Activated naive CD8-positive, alpha-beta T cell treated with anti-CD3 and anti-CD28 coated beads, Interleukin-2, amount 10 ng/mL, durations not matched to agents 7 days and 5 days (primary cell): ENCODE measurements at regions not wholly inside any gene's neighbourhood (a gene's known extent, or its start where the extent isn't known, plus 50 kb on each side); places are given as distances from the start of the nearest gene placed in this dataset.

ENCODE experiments used
- ATAC-seq: fragments of 150-1000 bp; cut with Tn5 transposase; one replicate; pipeline ENCODE4 v1.10.0; 2021; ENCODE audit warnings: low read depth, moderate library complexity
- POLR2A ChIA-PET: fragments of 350-600 bp; sonication (Branson Sonifier 250); formaldehyde crosslinking; loops from one replicate; lab custom pipeline; 2021; ENCODE audit warnings: antibody characterized with exemption; lab: Charles Lee
- DNase-seq: peaks from one replicate; pipeline ENCODE4 v3.0.0; 2021
- H3K27ac Mint-ChIP-seq: one replicate; pipeline ENCODE4 v1.8.0; 2022; ENCODE audit warnings: mild to moderate bottlenecking, mixed read lengths
- H3K27me3 Mint-ChIP-seq: one replicate; pipeline ENCODE4 v1.8.0; 2022; ENCODE audit warnings: mild to moderate bottlenecking, moderate library complexity, mixed read lengths
- H3K36me3 Mint-ChIP-seq: one replicate; pipeline ENCODE4 v1.8.0; 2021; ENCODE audit warnings: mild to moderate bottlenecking, mixed read lengths
- H3K4me1 Mint-ChIP-seq: one replicate; pipeline ENCODE4 v1.8.0; 2021; ENCODE audit warnings: mixed read lengths
- H3K4me3 Mint-ChIP-seq: one replicate; pipeline ENCODE4 v1.8.0; 2022; ENCODE audit warnings: mild to moderate bottlenecking, moderate library complexity, mixed read lengths
- H3K9me3 Mint-ChIP-seq: one replicate; pipeline ENCODE4 v1.8.0; 2021; ENCODE audit warnings: mixed read lengths

GRCh38 chrX:107502316-107502715 lies 52.9 kb downstream of the FRMPD3 start:
- ATAC-seq (no peak), DNase-seq (no peak)
- H3K27me3 Mint-ChIP-seq: peaks cover 11% of the 10 kb centered on the region
- no peaks in the 10 kb centered on the region for H3K36me3 Mint-ChIP-seq
- POLR2A ChIA-PET: no interaction called here
- H3K27ac Mint-ChIP-seq: no peak overlapping the region
- no peaks in the 10 kb centered on the region for H3K9me3 Mint-ChIP-seq
- no peaks in the 10 kb centered on the region for H3K4me1 Mint-ChIP-seq
- no peak overlapping the region for H3K4me3 Mint-ChIP-seq

- H3K36me3 Mint-ChIP-seq: no peaks in the 10 kb centered on the region
- no peak for DNase-seq
- POLR2A ChIA-PET: no interaction called here
- H3K27ac Mint-ChIP-seq: no peak overlapping the region
- no peaks in the 10 kb centered on the region for H3K9me3 Mint-ChIP-seq
- ATAC-seq: no peak
- no peak overlapping the region for H3K4me3 Mint-ChIP-seq
- H3K4me1 Mint-ChIP-seq: no peaks in the 10 kb centered on the region
- H3K27me3 Mint-ChIP-seq: peaks cover 26% of the 10 kb centered on the region
These were observed 54.6 kb downstream of the FRMPD3 start for GRCh38 chrX:107504006-107504405.

GRCh38 chrX:107505223-107505622 lies 55.8 kb downstream of the FRMPD3 start:
- Mint-ChIP-seq H3K27ac (no peak overlapping the region), H3K36me3 (no peaks in the 10 kb centered on the region), H3K9me3 (no peaks in the 10 kb centered on the region), H3K27me3 (peaks cover 32% of the 10 kb centered on the region), H3K4me3 (no peak overlapping the region), H3K4me1 (no peaks in the 10 kb centered on the region)
- POLR2A ChIA-PET: no interaction called here
- DNase-seq (no peak), ATAC-seq (no peak)

GRCh38 chrX:107506596-107507031 lies 57.2 kb downstream of the FRMPD3 start:
- no peaks in the 10 kb centered on the region for H3K9me3 Mint-ChIP-seq
- no peak for ATAC-seq
- DNase-seq: no peak
- H3K27ac Mint-ChIP-seq: no peak overlapping the region
- no peak overlapping the region for H3K4me3 Mint-ChIP-seq
- H3K27me3 Mint-ChIP-seq: peaks cover 32% of the 10 kb centered on the region
- POLR2A ChIA-PET: no interaction called here
- no peaks in the 10 kb centered on the region for H3K4me1 Mint-ChIP-seq
- H3K36me3 Mint-ChIP-seq: no peaks in the 10 kb centered on the region

GRCh38 chrX:107507093-107507743 lies 57.8 kb downstream of the FRMPD3 start:
- POLR2A ChIA-PET: no interaction called here
- Mint-ChIP-seq H3K4me3 (no peak overlapping the region), H3K9me3 (no peaks in the 10 kb centered on the region), H3K4me1 (no peaks in the 10 kb centered on the region), H3K27ac (no peak overlapping the region), H3K36me3 (no peaks in the 10 kb centered on the region), H3K27me3 (peaks cover 32% of the 10 kb centered on the region)
- DNase-seq: no peak
- no peak for ATAC-seq

- Mint-ChIP-seq H3K4me1 (no peaks in the 10 kb centered on the region), H3K27ac (no peak overlapping the region), H3K9me3 (no peaks in the 10 kb centered on the region), H3K36me3 (no peaks in the 10 kb centered on the region), H3K4me3 (no peak overlapping the region), H3K27me3 (peaks cover 32% of the 10 kb centered on the region)
- no peak for DNase-seq
- no peak for ATAC-seq
- POLR2A ChIA-PET: no interaction called here
These were observed 58.3 kb downstream of the FRMPD3 start for GRCh38 chrX:107507744-107508117.

GRCh38 chrX:107508925-107509324 lies 59.5 kb downstream of the FRMPD3 start:
- no peaks in the 10 kb centered on the region for H3K4me1 Mint-ChIP-seq
- H3K36me3 Mint-ChIP-seq: no peaks in the 10 kb centered on the region
- no peaks in the 10 kb centered on the region for H3K9me3 Mint-ChIP-seq
- DNase-seq (no peak), ATAC-seq (no peak)
- H3K4me3 Mint-ChIP-seq: no peak overlapping the region
- no peak overlapping the region for H3K27ac Mint-ChIP-seq
- POLR2A ChIA-PET: no interaction called here
- peaks cover 32% of the 10 kb centered on the region for H3K27me3 Mint-ChIP-seq

- DNase-seq (no peak), ATAC-seq (no peak)
- Mint-ChIP-seq H3K4me1 (no peaks in the 10 kb centered on the region), H3K36me3 (no peaks in the 10 kb centered on the region), H3K9me3 (no peaks in the 10 kb centered on the region), H3K27me3 (peaks cover 8% of the 10 kb centered on the region), H3K27ac (no peak overlapping the region), H3K4me3 (no peak overlapping the region)
- POLR2A ChIA-PET: no interaction called here
These were observed 65.5 kb downstream of the FRMPD3 start for GRCh38 chrX:107514944-107515343.

- Mint-ChIP-seq H3K36me3 (no peaks in the 10 kb centered on the region), H3K4me1 (no peaks in the 10 kb centered on the region), H3K4me3 (no peak overlapping the region), H3K9me3 (no peaks in the 10 kb centered on the region), H3K27ac (no peak overlapping the region), H3K27me3 (peaks cover 10% of the 10 kb centered on the region)
- no peak for ATAC-seq
- DNase-seq: no peak
- POLR2A ChIA-PET: no interaction called here
These were observed 72.6 kb downstream of the FRMPD3 start for GRCh38 chrX:107521877-107522586.

- no peak overlapping the region for H3K27ac Mint-ChIP-seq
- H3K36me3 Mint-ChIP-seq: no peaks in the 10 kb centered on the region
- no peaks in the 10 kb centered on the region for H3K4me1 Mint-ChIP-seq
- peaks cover 4% of the 10 kb centered on the region for H3K27me3 Mint-ChIP-seq
- DNase-seq (no peak), ATAC-seq (no peak)
- POLR2A ChIA-PET: no interaction called here
- no peaks in the 10 kb centered on the region for H3K9me3 Mint-ChIP-seq
- H3K4me3 Mint-ChIP-seq: no peak overlapping the region
These were observed 73.4 kb downstream of the FRMPD3 start for GRCh38 chrX:107522901-107523300.

GRCh38 chrX:107526141-107526540 lies 76.7 kb downstream of the FRMPD3 start:
- no peak for ATAC-seq
- Mint-ChIP-seq H3K36me3 (no peaks in the 10 kb centered on the region), H3K9me3 (no peaks in the 10 kb centered on the region), H3K4me1 (no peaks in the 10 kb centered on the region), H3K27ac (no peak overlapping the region), H3K4me3 (no peak overlapping the region), H3K27me3 (peaks cover 6% of the 10 kb centered on the region)
- POLR2A ChIA-PET: no interaction called here
- DNase-seq: no peak

GRCh38 chrX:107530141-107530540 lies 80.7 kb downstream of the FRMPD3 start:
- Mint-ChIP-seq H3K36me3 (no peaks in the 10 kb centered on the region), H3K4me3 (no peak overlapping the region), H3K4me1 (no peaks in the 10 kb centered on the region), H3K27ac (no peak overlapping the region), H3K27me3 (peaks cover 11% of the 10 kb centered on the region), H3K9me3 (no peaks in the 10 kb centered on the region)
- ATAC-seq (no peak), DNase-seq (no peak)
- POLR2A ChIA-PET: no interaction called here

GRCh38 chrX:107537815-107538214 lies 88.4 kb downstream of the FRMPD3 start:
- Mint-ChIP-seq H3K4me1 (no peaks in the 10 kb centered on the region), H3K9me3 (no peaks in the 10 kb centered on the region), H3K27me3 (peaks cover 6% of the 10 kb centered on the region), H3K27ac (no peak overlapping the region), H3K4me3 (no peak overlapping the region), H3K36me3 (no peaks in the 10 kb centered on the region)
- ATAC-seq: no peak
- no peak for DNase-seq
- POLR2A ChIA-PET: interaction anchor here (1.1 kb wide), 1 partner anchor 91 kb away, joined by 4 read pairs; no protein-coding TSS in a partner anchor

- no peak for DNase-seq
- ATAC-seq: no peak
- POLR2A ChIA-PET: no interaction called here
- Mint-ChIP-seq H3K4me3 (no peak overlapping the region), H3K9me3 (no peaks in the 10 kb centered on the region), H3K36me3 (no peaks in the 10 kb centered on the region), H3K4me1 (no peaks in the 10 kb centered on the region), H3K27ac (no peak overlapping the region), H3K27me3 (no peaks in the 10 kb centered on the region)
These were observed 87.1 kb upstream of the PRPS1 start for GRCh38 chrX:107541244-107541643.
